Islet of Langerhans (tissue), 1 donor: ENCODE measurements at regions not wholly inside any gene's neighbourhood (a gene's known extent, or its start where the extent isn't known, plus 50 kb on each side); places are given as distances from the start of the nearest gene placed in this dataset.

Source experiments
- FAIRE-seq: peaks from one replicate; lab custom pipeline; 2011; peaks lifted over from hg19 to GRCh38; lab: Jason Lieb, UNC

GRCh38 chr1:173422456-173422976 lies 54.6 kb upstream of the PRDX6 start:
- no peak for FAIRE-seq

DNA sequence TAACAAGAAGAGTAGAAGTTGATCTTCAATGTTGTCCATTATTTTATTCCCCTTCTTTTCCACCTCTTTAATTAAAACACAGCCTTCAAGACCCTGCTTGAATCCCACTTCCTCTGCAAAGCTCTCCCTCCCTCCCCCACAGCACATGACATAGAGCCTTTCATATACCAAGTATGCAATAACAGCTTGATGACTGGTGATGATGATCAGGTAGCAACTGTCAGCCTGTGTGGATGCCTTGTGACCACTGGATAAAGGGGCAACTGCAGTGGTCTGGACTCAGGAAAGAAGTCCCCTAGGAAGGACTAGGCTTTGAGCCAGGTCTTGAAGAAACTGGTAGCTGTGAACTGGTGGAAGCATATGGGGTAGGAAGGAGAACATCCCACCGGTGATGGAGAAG lies 53.8 kb upstream of the PRDX6 start:
- no peak for FAIRE-seq

- no peak for FAIRE-seq
These were observed 53.0 kb upstream of the PRDX6 start for GRCh38 chr1:173424143-173424542.

DNA sequence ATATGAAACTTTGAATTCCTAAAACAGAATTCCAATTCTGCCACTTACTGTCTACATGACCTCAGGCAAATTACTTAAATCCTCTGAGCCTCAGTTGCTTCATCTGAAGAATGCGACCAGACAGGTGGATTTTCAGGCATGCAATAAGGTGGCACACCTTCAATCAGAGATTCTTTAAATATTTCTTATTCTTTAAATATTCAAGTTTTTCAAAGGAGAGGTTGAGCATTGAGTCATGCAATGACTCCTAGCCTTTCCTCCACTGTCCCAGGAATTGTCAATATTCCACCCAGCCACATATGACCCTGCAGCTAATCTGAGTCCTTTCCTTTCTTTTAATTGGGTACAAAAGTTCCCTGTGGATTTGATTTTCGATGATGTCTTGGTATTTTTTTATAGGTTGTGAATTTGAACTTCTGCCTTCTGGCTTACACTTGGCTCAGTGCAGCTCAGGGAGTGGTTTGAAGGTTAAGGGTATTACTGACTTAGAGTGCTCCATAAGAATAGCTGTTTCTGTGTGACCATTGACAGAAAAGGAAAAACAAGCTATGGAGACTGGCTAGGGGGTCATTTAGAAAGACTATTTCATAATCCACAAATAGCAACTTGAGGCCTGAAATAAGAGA lies 52.2 kb upstream of the PRDX6 start:
- FAIRE-seq: no peak

GRCh38 chr1:173426057-173426456 lies 51.1 kb upstream of the PRDX6 start:
- FAIRE-seq: no peak

GRCh38 chr1:173427146-173428054 lies 49.7 kb upstream of the PRDX6 start:
- no peak for FAIRE-seq
